HG03066 (cell line): ENCODE measurements at regions not wholly inside any gene's neighbourhood (a gene's known extent, or its start where the extent isn't known, plus 50 kb on each side); places are given as distances from the start of the nearest gene placed in this dataset.

Source experiments
- ATAC-seq: cut with Tn5 transposase; IDR thresholded peaks from one replicate; pipeline ENCODE4 v1.9.1; 2021; ENCODE audit warnings: low read depth; ENCODE audit not compliant: unreplicated experiment

- no peak for ATAC-seq
Observed at GRCh38 chr5:52665559-52665958, 122.2 kb upstream of the ITGA1 start.

- no peak for ATAC-seq
Observed at GRCh38 chr5:52668139-52668538, 119.6 kb upstream of the ITGA1 start.

GRCh38 chr5:52668544-52669185, 119.1 kb upstream of the ITGA1 start:
- ATAC-seq: no peak

GRCh38 chr5:52672459-52672858, 115.3 kb upstream of the ITGA1 start:
- no peak for ATAC-seq

- ATAC-seq: no peak
Observed at GRCh38 chr5:52673495-52673894, 114.2 kb upstream of the ITGA1 start.

- no peak for ATAC-seq
Observed at GRCh38 chr5:52674815-52675545, 112.7 kb upstream of the ITGA1 start.

GRCh38 chr5:52682492-52682891, 105.2 kb upstream of the ITGA1 start:
- no peak for ATAC-seq

GRCh38 chr5:52684051-52684450, 103.7 kb upstream of the ITGA1 start:
- ATAC-seq: no peak

- ATAC-seq: no peak
Observed at GRCh38 chr5:52685566-52685965, 102.2 kb upstream of the ITGA1 start.

GRCh38 chr5:52685971-52686370, 101.7 kb upstream of the ITGA1 start:
- ATAC-seq: no peak

GRCh38 chr5:52690236-52690768, 97.4 kb upstream of the ITGA1 start:
- ATAC-seq: no peak

GRCh38 chr5:52692039-52692438, 95.7 kb upstream of the ITGA1 start:
- ATAC-seq: no peak

- no peak for ATAC-seq
Observed at GRCh38 chr5:52692606-52693005, 95.1 kb upstream of the ITGA1 start.

- ATAC-seq: no peak
Observed at GRCh38 chr5:52693280-52693679, 94.4 kb upstream of the ITGA1 start.

GRCh38 chr5:52693836-52694235, 93.9 kb upstream of the ITGA1 start:
- ATAC-seq: no peak

- no peak for ATAC-seq
Observed at GRCh38 chr5:52694648-52695047, 93.1 kb upstream of the ITGA1 start.

GRCh38 chr5:52702877-52703276, 84.8 kb upstream of the ITGA1 start:
- no peak for ATAC-seq

- ATAC-seq: no peak
Observed at GRCh38 chr5:52703321-52703720, 84.4 kb upstream of the ITGA1 start.

GRCh38 chr5:52705720-52706119, 82.0 kb upstream of the ITGA1 start:
- ATAC-seq: no peak

GRCh38 chr5:52706775-52707174, 80.9 kb upstream of the ITGA1 start:
- ATAC-seq: no peak

GRCh38 chr5:52707616-52708015, 80.1 kb upstream of the ITGA1 start:
- ATAC-seq: no peak

- no peak for ATAC-seq
Observed at GRCh38 chr5:52708463-52708862, 79.3 kb upstream of the ITGA1 start.
